HL-60 (cell line): ENCODE measurements at regions not wholly inside any gene's neighbourhood (a gene's known extent, or its start where the extent isn't known, plus 50 kb on each side); places are given as distances from the start of the nearest gene placed in this dataset.

Experiments
- DNase-seq, 2 experiments: peaks; one replicate each; pipeline ENCODE4 v3.0.0-alpha.2; 2010 to 2020; ENCODE audit warnings: low read depth in 1 of 2, low spot score in 1 of 2
- H3K27ac ChIP-seq: fragments of 250-450 bp; sonication (Bioruptor Pico); replicated peaks from 2 replicates; pipeline ENCODE4 v1.5.1; 2020; ENCODE audit warnings: mild to moderate bottlenecking, moderate library complexity
- H3K27me3 ChIP-seq: fragments of 250-450 bp; sonication (Bioruptor Pico); 2 replicates; pipeline ENCODE4 v1.5.1; 2021; ENCODE audit warnings: mild to moderate bottlenecking, moderate library complexity; ENCODE audit not compliant: insufficient read depth, poor library complexity, severe bottlenecking
- H3K4me3 ChIP-seq: replicated peaks from 2 replicates; pipeline ENCODE4 v1.5.1; 2011; ENCODE audit warnings: mild to moderate bottlenecking, control low read depth, low read length; ENCODE audit not compliant: insufficient read depth
- CTCF ChIP-seq: IDR thresholded peaks from one replicate; pipeline ENCODE4 v1.5.1; 2011; ENCODE audit warnings: low read length, control low read depth, inconsistent platforms; ENCODE audit not compliant: insufficient read depth
- GABPA ChIP-seq: IDR thresholded peaks from 2 replicates; pipeline ENCODE4 v1.6.1; 2012; ENCODE audit warnings: low read depth
- POLR2AphosphoS5 ChIP-seq: IDR thresholded peaks from 2 replicates; pipeline ENCODE4 v1.6.1; 2012; ENCODE audit warnings: low read depth
- REST ChIP-seq: IDR thresholded peaks from 2 replicates; pipeline ENCODE4 v1.6.1; 2012; ENCODE audit warnings: low read depth; ENCODE audit not compliant: insufficient replicate concordance
- SPI1 ChIP-seq: IDR thresholded peaks from 2 replicates; pipeline ENCODE4 v1.6.1; 2012; ENCODE audit warnings: low read depth, mild to moderate bottlenecking, borderline replicate concordance

- H3K27me3 ChIP-seq: no peaks in the 10 kb centered on the region
- no peak overlapping the region for H3K27ac ChIP-seq
- TF ChIP-seq GABPA (no peak), REST (no peak), SPI1 (no peak), CTCF (no peak), POLR2AphosphoS5 (no peak)
- DNase-seq: no peak
- H3K4me3 ChIP-seq: no peak overlapping the region
Observed at GRCh38 chr2:2698182-2699120, 367.4 kb upstream of the MYT1L start.

- no peaks in the 10 kb centered on the region for H3K27me3 ChIP-seq
- TF ChIP-seq REST (no peak), SPI1 (no peak), POLR2AphosphoS5 (no peak), GABPA (no peak)
- H3K4me3 ChIP-seq: no peak overlapping the region
- no peak for DNase-seq
- no peak overlapping the region for H3K27ac ChIP-seq
Observed at GRCh38 chr2:2696733-2697455, 365.8 kb upstream of the MYT1L start.

GRCh38 chr2:2696325-2696724 lies 365.2 kb upstream of the MYT1L start:
- DNase-seq: no peak
- no peak for TF ChIP-seq SPI1
- no peak for TF ChIP-seq REST
- TF ChIP-seq GABPA: no peak
- TF ChIP-seq CTCF: no peak
- no peak for TF ChIP-seq POLR2AphosphoS5
- Histone ChIP-seq H3K27me3 (no peaks in the 10 kb centered on the region), H3K27ac (no peak overlapping the region), H3K4me3 (no peak overlapping the region)
